GM21423 (cell line): ENCODE measurements at regions not wholly inside any gene's neighbourhood (a gene's known extent, or its start where the extent isn't known, plus 50 kb on each side); places are given as distances from the start of the nearest gene placed in this dataset.

Source experiments
- ATAC-seq: cut with Tn5 transposase; IDR thresholded peaks from one replicate; pipeline ENCODE4 v1.9.1; 2021; ENCODE audit warnings: mild to moderate bottlenecking, moderate library complexity; ENCODE audit not compliant: unreplicated experiment

DNA sequence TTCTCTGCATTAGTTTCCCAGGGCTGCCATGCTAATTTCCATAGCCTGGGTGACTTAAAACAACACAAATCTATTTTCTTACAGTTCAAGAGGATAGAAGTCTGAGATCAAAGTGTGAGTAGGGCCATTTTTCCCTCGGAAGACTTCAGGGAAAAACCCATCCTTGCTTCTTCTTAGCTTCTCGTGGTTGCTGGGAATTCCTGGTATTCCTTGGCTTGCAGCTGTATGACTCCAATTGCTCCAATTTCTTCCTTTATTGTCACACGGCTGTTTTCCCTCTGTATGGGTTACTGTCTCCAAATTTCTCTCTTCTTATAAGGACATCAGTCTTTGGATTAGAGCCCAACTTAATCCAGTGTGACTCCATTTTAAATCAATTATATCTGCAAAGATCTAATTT is 128.4 kb upstream of the JAG1 start:
- ATAC-seq: no peak

DNA sequence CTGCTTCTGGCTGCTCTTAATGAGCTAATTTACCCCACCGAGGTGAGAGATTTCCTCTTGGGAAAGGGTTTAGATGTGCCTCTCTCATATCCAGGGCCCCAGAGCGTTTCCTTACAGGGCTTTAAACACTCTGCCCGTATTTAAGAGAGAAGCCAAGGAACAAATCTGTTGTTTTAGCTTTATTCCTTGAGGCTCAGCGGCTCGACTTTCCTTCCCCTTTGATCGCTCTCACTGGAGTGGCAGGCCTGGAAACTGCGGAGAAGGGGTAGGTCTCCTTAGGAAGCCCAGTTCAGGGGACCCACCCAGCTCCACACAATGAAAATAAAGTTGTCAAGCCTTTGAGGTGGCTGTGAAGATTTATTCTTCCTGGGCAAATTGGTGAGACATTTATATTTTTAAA is 132.0 kb upstream of the JAG1 start:
- no peak for ATAC-seq

- ATAC-seq: no peak
These were observed 132.7 kb upstream of the JAG1 start for GRCh38 chr20:10806539-10806938.

- ATAC-seq: no peak
These were observed 133.2 kb upstream of the JAG1 start for GRCh38 chr20:10807013-10807412.

DNA sequence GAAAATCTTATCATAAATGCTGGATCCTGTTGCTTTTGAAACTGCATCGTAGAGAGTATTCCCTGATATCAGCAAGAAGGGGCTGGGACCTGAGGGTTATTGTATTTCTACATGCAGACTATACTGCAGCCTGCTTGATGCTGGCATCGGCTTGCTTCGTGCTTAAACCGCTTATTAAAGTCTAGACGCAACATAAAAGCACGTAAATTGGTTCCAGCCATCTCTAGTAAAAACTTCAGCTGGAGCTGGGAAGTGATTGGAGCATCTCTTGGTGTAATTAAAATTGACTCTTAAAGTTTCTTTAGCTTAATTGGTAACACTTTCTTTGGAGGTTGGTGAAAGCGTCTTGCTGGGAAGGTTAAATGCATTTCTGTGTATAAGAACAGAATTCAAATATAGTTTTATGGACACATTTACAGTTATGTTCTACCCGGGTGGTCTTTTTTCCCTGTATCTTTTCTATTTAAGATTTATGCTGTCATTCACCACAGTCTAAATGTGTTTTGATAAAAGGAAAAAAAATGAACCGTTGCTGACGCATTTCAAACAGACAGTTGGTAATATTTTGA is 139.0 kb upstream of the JAG1 start:
- ATAC-seq: no peak

DNA sequence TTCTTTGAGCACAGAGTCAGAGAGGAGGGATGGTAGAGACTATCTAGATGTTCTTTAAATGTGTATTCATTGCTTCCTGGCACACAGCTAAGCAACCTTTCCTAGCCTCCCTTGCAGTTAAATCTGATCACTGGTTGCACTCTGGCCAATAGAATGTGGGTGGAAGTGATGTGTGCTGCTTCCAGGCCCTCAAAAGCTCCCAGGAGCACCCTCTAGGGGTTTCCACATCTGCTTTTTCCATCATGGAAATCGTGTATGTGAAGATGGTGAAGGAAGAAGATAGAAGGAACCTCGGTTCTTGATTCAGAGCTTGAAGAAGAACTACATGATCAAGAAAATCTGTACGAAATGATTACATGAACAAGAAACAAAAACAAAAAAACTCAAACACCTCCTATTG is 149.8 kb upstream of the JAG1 start:
- ATAC-seq: no peak

DNA sequence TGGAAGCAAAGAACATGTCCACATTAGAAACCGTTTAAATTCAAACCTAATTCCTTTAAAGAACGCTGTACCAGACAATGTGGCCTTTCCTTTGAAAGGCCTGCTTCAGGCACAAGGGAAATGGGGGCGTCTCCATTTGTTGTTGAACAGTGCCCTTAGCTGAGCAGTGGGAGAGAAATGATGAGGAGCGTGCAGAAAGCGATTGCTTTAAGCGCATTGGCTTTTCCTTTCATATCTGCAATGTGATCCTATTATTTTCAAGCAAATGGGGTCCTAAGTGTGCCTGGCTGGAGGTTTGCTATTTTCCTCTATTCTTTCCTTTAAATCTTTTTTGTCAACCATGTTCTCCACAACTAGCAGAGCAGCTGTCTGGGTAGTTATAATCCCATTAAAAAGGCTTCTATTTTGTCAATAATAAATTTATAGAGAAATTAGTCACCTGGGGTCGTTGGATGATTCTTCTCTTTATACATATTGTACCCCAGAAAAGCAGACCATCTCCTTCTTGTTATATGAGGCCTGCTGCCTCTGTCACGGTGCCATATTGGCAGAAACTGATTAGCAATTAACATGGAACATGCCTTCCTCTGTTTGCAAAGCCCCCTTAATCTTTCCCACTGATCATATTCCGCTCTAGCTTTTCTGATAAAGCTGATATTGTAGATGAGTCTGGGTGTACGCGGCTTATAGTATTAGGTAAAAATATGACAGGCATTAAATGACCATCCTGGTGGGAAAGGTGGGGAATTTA is 151.1 kb upstream of the JAG1 start:
- no peak for ATAC-seq

GRCh38 chr20:10826111-10826510 is 152.3 kb upstream of the JAG1 start:
- ATAC-seq: no peak

DNA sequence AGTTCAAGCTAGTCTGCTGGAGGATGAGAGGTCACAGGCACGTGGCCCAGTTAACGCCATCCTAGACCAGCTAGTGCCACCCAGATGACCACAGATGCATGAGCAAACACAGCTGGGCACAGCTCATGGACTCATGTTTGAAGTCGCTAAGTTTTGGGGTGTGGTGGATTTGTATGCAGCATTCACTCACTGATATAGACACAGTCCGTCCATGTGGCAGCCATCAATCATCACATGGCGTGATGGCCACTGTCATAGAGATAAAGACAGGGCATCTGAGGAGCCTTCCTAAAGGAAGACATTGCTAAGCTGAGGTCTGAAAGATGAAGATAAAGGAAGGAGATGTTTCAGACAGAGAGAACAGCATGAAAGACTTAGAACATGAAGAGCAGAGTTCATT is 154.4 kb upstream of the JAG1 start:
- ATAC-seq: no peak

GRCh38 chr20:10832141-10832540 is 158.3 kb upstream of the JAG1 start:
- no peak for ATAC-seq

GRCh38 chr20:10837901-10838300 is 164.1 kb upstream of the JAG1 start:
- ATAC-seq: no peak

DNA sequence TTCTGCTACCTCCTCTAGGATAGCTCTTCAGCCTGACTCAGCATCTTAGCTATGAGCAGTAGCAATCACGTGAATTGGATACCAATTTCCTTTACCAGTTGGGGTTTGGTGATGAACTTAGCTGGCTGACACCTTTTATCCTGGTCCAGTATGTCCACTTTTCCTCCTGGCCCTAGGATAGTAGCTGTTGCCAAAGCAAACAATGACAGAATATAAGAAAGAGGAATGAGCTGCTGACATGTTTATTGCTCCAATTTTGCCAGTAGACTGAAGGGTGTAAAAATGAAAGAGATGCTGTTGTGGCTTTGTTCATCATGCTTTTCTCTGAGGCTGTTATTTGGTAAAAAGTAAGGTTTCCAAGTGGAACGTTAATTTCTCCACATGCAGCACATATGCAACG is 168.3 kb upstream of the JAG1 start:
- ATAC-seq: no peak

GRCh38 chr20:10843146-10843711 is 169.4 kb upstream of the JAG1 start:
- no peak for ATAC-seq

DNA sequence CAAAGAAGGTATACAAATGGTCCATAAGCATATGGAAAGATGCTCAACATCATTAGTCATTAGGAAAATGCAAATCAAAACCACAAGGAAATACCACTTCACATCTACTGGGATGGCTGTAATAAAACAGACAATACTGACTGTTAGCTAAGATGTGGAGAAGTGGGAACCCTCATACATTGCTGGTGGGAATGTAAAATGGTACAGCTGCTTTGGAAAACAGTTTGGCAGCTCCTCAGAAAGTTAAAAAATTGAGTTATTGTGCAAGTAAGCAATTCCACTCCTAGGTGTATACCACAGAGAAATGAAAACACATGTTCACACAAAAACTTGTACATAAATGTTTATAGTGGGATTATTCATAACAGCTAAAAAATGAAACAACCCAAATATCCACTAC is 173.0 kb upstream of the JAG1 start:
- ATAC-seq: no peak

- no peak for ATAC-seq
These were observed 175.1 kb upstream of the JAG1 start for GRCh38 chr20:10848810-10849370.

DNA sequence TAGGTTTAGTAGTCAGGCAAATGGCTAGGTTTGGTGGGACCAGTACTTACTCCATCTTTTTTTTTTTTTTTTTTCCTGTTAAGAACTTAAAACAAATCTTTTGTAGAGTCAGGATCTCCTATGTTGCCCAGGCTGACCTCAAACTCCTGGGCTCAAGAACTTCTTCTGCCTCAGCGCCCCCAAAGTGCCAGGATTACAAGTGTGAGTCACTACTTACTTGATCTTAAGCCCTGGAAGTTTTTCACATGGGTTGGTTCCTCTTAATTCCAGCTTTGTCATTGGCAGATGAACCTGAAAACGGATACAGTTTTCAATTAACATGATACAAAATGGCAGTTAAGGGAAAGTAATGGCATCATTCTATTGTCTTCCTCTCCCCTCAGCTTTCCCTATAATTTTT is 179.4 kb upstream of the JAG1 start:
- no peak for ATAC-seq

- ATAC-seq: no peak
These were observed 179.9 kb upstream of the JAG1 start for GRCh38 chr20:10853731-10854130.

DNA sequence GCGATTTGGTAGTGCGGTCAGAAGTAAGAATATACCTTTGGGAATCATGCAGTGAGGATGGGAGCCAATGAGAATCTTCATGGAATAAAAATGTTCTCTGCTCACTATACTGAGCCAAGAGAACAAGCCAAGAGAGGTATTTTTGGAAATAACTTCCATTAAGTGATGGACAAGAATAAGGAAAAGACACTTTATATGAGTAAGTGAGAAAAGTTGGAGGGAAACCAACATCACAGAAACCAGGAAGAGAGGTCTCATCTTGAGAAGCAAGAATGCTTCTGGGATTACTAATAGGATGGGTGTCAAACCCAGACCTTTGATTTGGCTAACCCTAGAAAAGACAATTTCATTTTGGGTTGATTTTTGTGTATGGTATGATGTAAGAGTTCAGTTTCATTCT is 181.2 kb upstream of the JAG1 start:
- no peak for ATAC-seq

- no peak for ATAC-seq
These were observed 182.0 kb upstream of the JAG1 start for GRCh38 chr20:10855778-10856177.

DNA sequence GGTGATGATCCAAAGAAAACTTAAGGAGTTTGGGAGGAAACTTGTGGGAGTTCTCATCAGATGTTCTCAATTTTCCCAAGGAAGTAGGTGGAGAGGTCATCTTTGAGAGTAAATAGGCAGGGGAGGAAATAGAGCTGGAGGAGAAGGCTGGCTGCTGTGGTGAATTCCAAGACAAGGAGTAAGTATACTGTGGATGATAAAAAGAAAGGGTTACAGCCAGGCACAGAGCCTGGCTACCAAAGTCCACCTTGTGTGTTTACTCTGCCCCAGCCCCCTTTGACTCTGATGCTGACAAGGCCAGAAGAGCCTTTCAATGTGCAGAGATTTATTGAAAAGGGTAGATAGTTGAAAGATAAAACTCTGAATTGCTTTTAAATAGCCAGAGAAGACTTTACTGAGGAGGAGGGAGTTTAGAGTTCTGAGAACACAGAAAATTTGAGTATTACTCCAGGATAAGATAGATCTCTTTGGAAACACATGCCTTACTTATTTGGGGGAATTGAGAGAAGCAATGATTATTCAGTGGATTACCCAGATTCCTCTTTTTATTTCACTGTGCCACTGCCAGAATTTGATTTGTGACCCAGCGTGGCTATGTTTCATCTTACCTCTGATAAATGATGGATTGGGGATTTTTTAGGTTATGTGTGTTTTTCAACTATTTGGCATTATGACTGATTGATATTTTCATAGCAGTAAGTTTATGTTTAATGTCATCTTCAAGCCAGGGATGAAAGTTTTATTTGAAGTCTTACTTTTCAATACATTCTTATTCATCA is 182.6 kb upstream of the JAG1 start:
- ATAC-seq: no peak

- no peak for ATAC-seq
These were observed 183.7 kb upstream of the JAG1 start for GRCh38 chr20:10857352-10858070.
